Spleen (tissue), 11 donors: ENCODE measurements at regions not wholly inside any gene's neighbourhood (a gene's known extent, or its start where the extent isn't known, plus 50 kb on each side); places are given as distances from the start of the nearest gene placed in this dataset.

ENCODE experiments used
- DNase-seq: peaks from one replicate; pipeline ENCODE4 v3.0.0-alpha.2; 2020
- H3K27ac ChIP-seq, 8 donors: fragments of 200-600 bp; sonication (generic) in 7 of 8; 1 replicate in 4 of 8; 2 replicates in 4 of 8; pipeline versions ENCODE4 v1.5.0 to v1.8.0; 2016 to 2021; ENCODE audit warnings: inconsistent platforms in 4 of 8, mild to moderate bottlenecking in 4 of 8, moderate library complexity in 1 of 8
- H3K27me3 ChIP-seq, 7 donors: fragments of 200-600 bp; sonication (generic) in 6 of 7; replicated peaks in 1 of 7; 1 replicate in 4 of 7; 2 replicates in 3 of 7; pipeline versions ENCODE4 v1.5.0 to v1.8.0; 2016 to 2021; ENCODE audit warnings: inconsistent platforms in 3 of 7, mild to moderate bottlenecking in 1 of 7
- H3K36me3 ChIP-seq, 6 donors: fragments of 200-600 bp; sonication (generic) in 5 of 6; 1 replicate in 4 of 6; 2 replicates in 2 of 6; pipeline versions ENCODE4 v1.5.0 to v1.8.0; 2016 to 2021; ENCODE audit warnings: inconsistent platforms in 2 of 6
- H3K4me1 ChIP-seq, 6 donors: fragments of 200-600 bp; sonication (generic) in 5 of 6; 1 replicate in 3 of 6; 2 replicates in 3 of 6; pipeline versions ENCODE4 v1.5.0 to v1.8.0; 2016 to 2021; ENCODE audit warnings: inconsistent platforms in 3 of 6
- H3K4me3 ChIP-seq, 8 donors: fragments of 200-600 bp; sonication (generic) in 7 of 8; 1 replicate in 4 of 8; 2 replicates in 4 of 8; pipeline versions ENCODE4 v1.5.0 to v1.8.0; 2016 to 2021; ENCODE audit warnings: inconsistent platforms in 4 of 8, mild to moderate bottlenecking in 4 of 8, moderate library complexity in 2 of 8
- H3K9me3 ChIP-seq, 8 donors: fragments of 200-600 bp; sonication (generic) in 7 of 8; 1 replicate in 4 of 8; 2 replicates in 4 of 8; pipeline versions ENCODE4 v1.5.0 to v1.8.0; 2016 to 2021; ENCODE audit warnings: inconsistent platforms in 4 of 8
- CTCF ChIP-seq, 11 experiments: fragments of 200-600 bp in 7 of 11; fragments of 450-650 bp in 4 of 11; sonication (generic) in 4 of 11; IDR thresholded peaks in 8 of 11; conservative IDR thresholded peaks in 3 of 11; 1 replicate in 7 of 11; 2 replicates in 4 of 11; pipeline versions ENCODE4 v1.4.0 to v1.8.0; 2016 to 2021; ENCODE audit warnings: antibody characterized with exemption in 11 of 11, inconsistent platforms in 4 of 11, mild to moderate bottlenecking in 1 of 11
- POLR2A ChIP-seq, 3 donors: fragments of 450-650 bp; IDR thresholded peaks; one replicate each; pipeline ENCODE4 v1.5.1; 2017; ENCODE audit warnings: antibody characterized with exemption in 3 of 3, mild to moderate bottlenecking in 1 of 3
- POLR2AphosphoS5 ChIP-seq, 3 donors: sonication (generic); formaldehyde crosslinking; IDR thresholded peaks; one replicate each; pipeline ENCODE4 v1.5.1; 2017; ENCODE audit warnings: antibody characterized with exemption in 3 of 3
- WGBS, 5 donors: extraction: QIAGEN DNeasy Blood & Tissue Kit in 3 of 5; methylation state at CpG; one replicate each; pipeline versions ENCODE4 v1.1.5 to v1.1.7; 2013 to 2018; 5-methylcytosine and 5-hydroxymethylcytosine counted together
- intact Hi-C: fragments of 100-400 bp; cut with DNase I; formaldehyde crosslinking; loops from one replicate; pipeline ENCODE4 v1.15.0; 2023; ENCODE audit warnings: low total_unique reads
- donor health status: healthy with polysubstance abuse.
- donor health status: DM: no; HTN: no; CAD: no; lungs with moderate emphysema.
- donor health status: DM: no; HTN: no; CAD: no.
- donor health status: Bipolar disorder and iron deficiency.
- donor health status: healthy.
- donor health status: DM: no; HTN: no; CAD: no.
- donor health status: DM: yes; HTN: yes; CAD: no.

GRCh38 chr6:141024526-141024925 lies 1108.2 kb upstream of the GJE1 start:
- Histone ChIP-seq H3K4me3 (no peak overlapping the region), H3K9me3 (no peaks in the 10 kb centered on the region), H3K27me3 (no peaks in the 10 kb centered on the region), H3K36me3 (no peaks in the 10 kb centered on the region), H3K4me1 (no peaks in the 10 kb centered on the region), H3K27ac (no peak overlapping the region)
- intact Hi-C loops: no loop called here
- no peak for TF ChIP-seq CTCF (IDR thresholded peaks at IDR 0.05 in 8 of 11, conservative IDR thresholded peaks at IDR 0.05 in 3 of 11)
- no peak for TF ChIP-seq POLR2A (IDR thresholded peaks at IDR 0.05)
- no peak for TF ChIP-seq POLR2AphosphoS5 (IDR thresholded peaks at IDR 0.05)
- WGBS, 5 donors: 77 to 88% (median 80%) methylated on average over 2 of the region's 2 CpGs
- DNase-seq: no peak

GRCh38 chr6:141017941-141018340 lies 1114.8 kb upstream of the GJE1 start:
- H3K9me3 ChIP-seq: peaks cover 0 to 4% (median 0%) of the 10 kb centered on the region in 8 donors
- no peak overlapping the region for H3K27ac ChIP-seq
- intact Hi-C loops: no loop called here
- TF ChIP-seq CTCF (IDR thresholded peaks at IDR 0.05 in 8 of 11, conservative IDR thresholded peaks at IDR 0.05 in 3 of 11) (no peak), POLR2AphosphoS5 (IDR thresholded peaks at IDR 0.05) (no peak)
- no peak for DNase-seq
- H3K27me3 ChIP-seq: no peaks in the 10 kb centered on the region
- no peaks in the 10 kb centered on the region for H3K4me1 ChIP-seq
- 81 to 94% (median 87%) methylated on average over 5 of the region's 5 CpGs for WGBS, 5 donors
- no peaks in the 10 kb centered on the region for H3K36me3 ChIP-seq
- no peak overlapping the region for H3K4me3 ChIP-seq

- TF ChIP-seq POLR2AphosphoS5 (IDR thresholded peaks at IDR 0.05): no peak
- TF ChIP-seq CTCF (IDR thresholded peaks at IDR 0.05 in 8 of 11, conservative IDR thresholded peaks at IDR 0.05 in 3 of 11): no peak
- TF ChIP-seq POLR2A (IDR thresholded peaks at IDR 0.05): no peak
- intact Hi-C loops: no loop called here
- no peaks in the 10 kb centered on the region for H3K4me1 ChIP-seq
- no peaks in the 10 kb centered on the region for H3K27me3 ChIP-seq
- no peaks in the 10 kb centered on the region for H3K36me3 ChIP-seq
- 76 to 84% (median 81%) methylated on average over 2 of the region's 2 CpGs for WGBS, 5 donors
- no peak overlapping the region for H3K27ac ChIP-seq
- no peak overlapping the region for H3K4me3 ChIP-seq
- H3K9me3 ChIP-seq: no peaks in the 10 kb centered on the region
- no peak for DNase-seq
Observed at GRCh38 chr6:141000917-141001316, 1131.8 kb upstream of the GJE1 start.

GRCh38 chr6:140993515-140993914 lies 1139.2 kb upstream of the GJE1 start:
- Histone ChIP-seq H3K27me3 (no peaks in the 10 kb centered on the region), H3K27ac (no peak overlapping the region), H3K9me3 (peaks cover 0 to 23% (median 14%) of the 10 kb centered on the region in 8 donors), H3K4me3 (no peak overlapping the region), H3K4me1 (no peaks in the 10 kb centered on the region), H3K36me3 (no peaks in the 10 kb centered on the region)
- no peak for DNase-seq
- intact Hi-C loops: no loop called here
- WGBS, 5 donors: 89 to 100% (median 98%) methylated on average over 1 of the region's 1 CpG
- TF ChIP-seq CTCF (IDR thresholded peaks at IDR 0.05 in 8 of 11, conservative IDR thresholded peaks at IDR 0.05 in 3 of 11) (no peak), POLR2A (IDR thresholded peaks at IDR 0.05) (no peak), POLR2AphosphoS5 (IDR thresholded peaks at IDR 0.05) (no peak)
